GM23248 (cell line): ENCODE measurements at regions not wholly inside any gene's neighbourhood (a gene's known extent, or its start where the extent isn't known, plus 50 kb on each side); places are given as distances from the start of the nearest gene placed in this dataset.

ENCODE experiments used
- DNase-seq: peaks from one replicate; pipeline ENCODE4 v3.0.0-alpha.2; 2015
- H2AFZ ChIP-seq: fragments of 200-600 bp; sonication (generic); 2 replicates; pipeline ENCODE4 v1.6.1; 2016; ENCODE audit warnings: antibody characterized with exemption
- H3F3A ChIP-seq: fragments of 200-600 bp; sonication (generic); 2 replicates; pipeline ENCODE4 v1.6.1; 2016; ENCODE audit warnings: mild to moderate bottlenecking, antibody characterized with exemption, mixed run types; ENCODE audit not compliant: insufficient read depth
- H3K27ac ChIP-seq: fragments of 200-600 bp; sonication (generic); 2 replicates; pipeline ENCODE4 v1.5.1; 2016; ENCODE audit warnings: mild to moderate bottlenecking
- H3K27me3 ChIP-seq: fragments of 200-600 bp; sonication (generic); replicated peaks from 2 replicates; pipeline ENCODE4 v1.6.1; 2016; ENCODE audit warnings: mild to moderate bottlenecking; ENCODE audit not compliant: insufficient read depth
- H3K36me3 ChIP-seq: fragments of 200-600 bp; sonication (generic); 2 replicates; pipeline ENCODE4 v1.6.1; 2016; ENCODE audit warnings: low read depth, mild to moderate bottlenecking
- H3K4me1 ChIP-seq: fragments of 200-600 bp; sonication (generic); 2 replicates; pipeline ENCODE4 v1.6.1; 2016; ENCODE audit warnings: mild to moderate bottlenecking; ENCODE audit not compliant: insufficient read depth
- H3K4me2 ChIP-seq: fragments of 200-600 bp; sonication (generic); one replicate; pipeline ENCODE4 v1.6.1; 2016; ENCODE audit warnings: mild to moderate bottlenecking; ENCODE audit not compliant: unreplicated experiment
- H3K4me3 ChIP-seq: fragments of 200-600 bp; sonication (generic); 2 replicates; pipeline ENCODE4 v1.5.1; 2016; ENCODE audit warnings: mild to moderate bottlenecking
- H3K79me2 ChIP-seq: fragments of 200-600 bp; sonication (generic); 2 replicates; pipeline ENCODE4 v1.6.1; 2016; ENCODE audit warnings: mild to moderate bottlenecking; ENCODE audit not compliant: insufficient read depth
- H3K9ac ChIP-seq: fragments of 200-600 bp; sonication (generic); 2 replicates; pipeline ENCODE4 v1.6.1; 2016; ENCODE audit warnings: mild to moderate bottlenecking
- H3K9me2 ChIP-seq: fragments of 200-600 bp; sonication (generic); 2 replicates; pipeline ENCODE4 v1.6.1; 2016; ENCODE audit warnings: mixed run types, mild to moderate bottlenecking, moderate library complexity; ENCODE audit not compliant: insufficient read depth
- H3K9me3 ChIP-seq: fragments of 200-600 bp; sonication (generic); one replicate; pipeline ENCODE4 v1.6.1; 2017; ENCODE audit warnings: low read depth
- H4K20me1 ChIP-seq: fragments of 200-600 bp; sonication (generic); 2 replicates; pipeline ENCODE4 v1.6.0; 2016; ENCODE audit not compliant: insufficient read depth
- EZH2 ChIP-seq: fragments of 200-600 bp; sonication (generic); IDR thresholded peaks from 2 replicates; pipeline ENCODE4 v1.6.1; 2018; ENCODE audit warnings: antibody characterized with exemption, mild to moderate bottlenecking; ENCODE audit not compliant: insufficient read depth, poor library complexity, severe bottlenecking
- EZH2phosphoT487 ChIP-seq: fragments of 200-600 bp; sonication (generic); IDR thresholded peaks from 2 replicates; pipeline ENCODE4 v1.6.1; 2018; ENCODE audit warnings: antibody characterized with exemption, moderate library complexity, mild to moderate bottlenecking, low read depth; ENCODE audit not compliant: insufficient read depth
- WGBS, 2 experiments: methylation state at CpG; one replicate each; pipeline ENCODE4 v1.1.6; 2015 to 2017; ENCODE audit warnings: low lambda C conversion rate in 2 of 2, low coverage in 1 of 2; ENCODE audit errors: missing lambda C conversion rate in 2 of 2; 5-methylcytosine and 5-hydroxymethylcytosine counted together
- in situ Hi-C: fragments of 300-500 bp; cut with MboI; formaldehyde crosslinking; loops from 2 replicates; pipeline ENCODE4 v1.15.0; 2020

DNA sequence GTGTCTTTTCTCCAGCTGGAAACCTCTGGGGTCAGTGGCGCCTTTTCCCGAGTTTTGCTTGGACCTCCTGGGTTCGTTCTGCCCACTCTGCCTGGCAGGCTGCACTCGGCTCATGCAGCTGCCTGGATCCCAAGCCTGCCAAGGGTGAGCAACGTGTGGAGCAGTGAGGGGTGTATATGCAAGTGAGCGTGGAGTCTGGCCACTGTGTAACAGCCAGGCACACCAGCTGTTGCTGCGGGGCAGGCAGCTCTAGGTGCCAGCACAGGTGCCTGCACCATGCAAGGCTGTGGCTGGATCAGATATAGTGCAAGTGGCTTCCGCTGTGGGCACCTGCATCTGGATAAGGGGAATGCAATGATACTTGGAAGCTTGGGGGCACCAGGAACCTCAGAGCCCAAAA lies 699.4 kb downstream of the SLITRK1 start:
- no peaks in the 10 kb centered on the region for H3K9me3 ChIP-seq
- DNase-seq: no peak
- H3K27ac ChIP-seq: no peak overlapping the region
- H3K4me2 ChIP-seq: no peak overlapping the region
- TF ChIP-seq EZH2 (no peak), EZH2phosphoT487 (no peak)
- H3K4me3 ChIP-seq: no peak overlapping the region
- no peaks in the 10 kb centered on the region for H4K20me1 ChIP-seq
- H2AFZ ChIP-seq: no peak overlapping the region
- no peaks in the 10 kb centered on the region for H3K27me3 ChIP-seq
- 82 to 88% methylated on average over 8 of the region's 8 CpGs for WGBS, 2 experiments
- H3K4me1 ChIP-seq: peaks cover 11% of the 10 kb centered on the region; the same call in 1 of the 2 replicates
- in situ Hi-C loops: no loop called here
- no peaks in the 10 kb centered on the region for H3K36me3 ChIP-seq
- H3K79me2 ChIP-seq: no peaks in the 10 kb centered on the region
- H3K9me2 ChIP-seq: no peaks in the 10 kb centered on the region
- H3K9ac ChIP-seq: no peak overlapping the region
- H3F3A ChIP-seq: peaks cover 7% of the 10 kb centered on the region; the same call in 1 of the 2 replicates

DNA sequence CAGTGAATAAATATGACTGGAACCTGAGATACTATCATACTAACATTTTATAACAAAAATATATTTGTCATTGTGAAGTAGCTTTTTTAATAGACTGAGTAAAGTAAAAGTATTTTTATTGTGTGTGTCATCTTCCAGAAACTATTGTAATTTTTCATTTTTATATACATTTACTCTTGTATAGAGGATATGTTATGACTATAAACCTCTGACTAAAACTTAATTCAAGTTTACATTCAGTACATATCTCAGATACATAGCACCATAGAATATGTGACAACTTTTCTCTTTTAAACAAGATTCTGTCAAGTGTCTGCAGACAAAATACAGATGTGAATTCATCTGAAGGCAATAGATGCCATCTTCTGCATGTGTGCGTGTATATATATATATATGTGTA lies 704.3 kb downstream of the SLITRK1 start:
- no peak for DNase-seq
- WGBS, 2 experiments: 0% methylated on average over 1 of the region's 1 CpG
- H3K27me3 ChIP-seq: no peaks in the 10 kb centered on the region
- H3K4me1 ChIP-seq: no peaks in the 10 kb centered on the region
- no peaks in the 10 kb centered on the region for H3K79me2 ChIP-seq
- H3K9me3 ChIP-seq: no peaks in the 10 kb centered on the region
- in situ Hi-C loops: no loop called here
- H3K4me3 ChIP-seq: no peak overlapping the region
- H3K27ac ChIP-seq: no peak overlapping the region
- no peaks in the 10 kb centered on the region for H4K20me1 ChIP-seq
- no peak for TF ChIP-seq EZH2phosphoT487
- TF ChIP-seq EZH2: no peak
- no peaks in the 10 kb centered on the region for H3K9me2 ChIP-seq
- H3K4me2 ChIP-seq: no peak overlapping the region
- H2AFZ ChIP-seq: no peak overlapping the region
- H3K36me3 ChIP-seq: no peaks in the 10 kb centered on the region
- H3K9ac ChIP-seq: no peak overlapping the region
- no peaks in the 10 kb centered on the region for H3F3A ChIP-seq

DNA sequence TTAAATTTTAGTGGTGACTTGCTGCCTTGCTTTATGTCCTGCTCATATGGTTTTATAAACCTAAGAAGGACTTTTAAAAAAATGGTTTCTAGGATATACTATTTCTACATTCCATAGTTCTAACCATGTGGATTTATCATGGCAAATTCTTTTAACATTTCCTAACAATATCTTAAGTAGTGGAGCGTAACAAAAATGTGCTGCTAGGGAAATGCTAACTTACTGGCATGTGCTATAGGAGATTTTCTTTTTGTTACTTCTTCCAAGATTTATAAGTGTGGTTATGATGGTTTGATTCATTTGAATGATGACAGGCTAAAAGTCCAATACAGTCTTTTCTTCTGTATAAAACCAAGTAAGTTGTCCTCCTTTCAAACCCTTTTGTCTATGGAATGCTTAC lies 713.7 kb downstream of the SLITRK1 start:
- Histone ChIP-seq H4K20me1 (no peaks in the 10 kb centered on the region), H3K27ac (no peak overlapping the region), H3K9me3 (no peaks in the 10 kb centered on the region), H3K9ac (no peak overlapping the region), H3K4me1 (no peaks in the 10 kb centered on the region), H3K9me2 (no peaks in the 10 kb centered on the region), H3K36me3 (no peaks in the 10 kb centered on the region), H3K27me3 (no peaks in the 10 kb centered on the region), H3K4me2 (no peak overlapping the region), H3K79me2 (no peaks in the 10 kb centered on the region), H3F3A (no peaks in the 10 kb centered on the region), H3K4me3 (no peak overlapping the region), H2AFZ (no peak overlapping the region)
- in situ Hi-C loops: no loop called here
- no peak for TF ChIP-seq EZH2
- no peak for TF ChIP-seq EZH2phosphoT487
- 91% methylated on average over 1 of the region's 1 CpG for WGBS, 2 experiments
- no peak for DNase-seq

DNA sequence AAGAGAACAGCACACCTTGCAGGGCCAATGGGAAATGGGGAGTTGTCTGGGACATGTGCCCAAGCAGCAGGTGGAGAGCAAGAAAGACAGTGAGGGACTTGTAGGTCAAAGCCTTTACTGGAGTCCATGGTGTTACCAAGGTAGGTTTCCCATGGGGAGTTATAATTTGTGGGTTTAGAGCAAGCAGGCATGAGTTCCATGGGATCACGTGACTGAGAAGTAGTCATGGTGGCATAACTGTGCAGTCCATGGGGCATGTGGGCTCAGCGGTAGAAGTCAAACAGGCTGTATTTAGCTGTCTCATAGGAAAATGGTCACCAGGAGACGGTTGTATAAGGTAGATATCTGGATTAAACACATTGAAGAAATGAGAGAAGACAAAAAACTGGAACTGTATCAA lies 715.1 kb downstream of the SLITRK1 start:
- no peak for TF ChIP-seq EZH2
- no peak for TF ChIP-seq EZH2phosphoT487
- Histone ChIP-seq H3K9ac (no peak overlapping the region), H3K79me2 (no peaks in the 10 kb centered on the region), H2AFZ (no peak overlapping the region), H3K36me3 (no peaks in the 10 kb centered on the region), H4K20me1 (no peaks in the 10 kb centered on the region), H3K9me2 (no peaks in the 10 kb centered on the region), H3K9me3 (no peaks in the 10 kb centered on the region), H3K4me3 (no peak overlapping the region), H3K27me3 (no peaks in the 10 kb centered on the region), H3K27ac (no peak overlapping the region), H3K4me2 (no peak overlapping the region), H3K4me1 (no peaks in the 10 kb centered on the region), H3F3A (no peaks in the 10 kb centered on the region)
- no peak for DNase-seq
- WGBS, 2 experiments: 84 to 92% methylated on average over 3 of the region's 3 CpGs
- in situ Hi-C loops: no loop called here

DNA sequence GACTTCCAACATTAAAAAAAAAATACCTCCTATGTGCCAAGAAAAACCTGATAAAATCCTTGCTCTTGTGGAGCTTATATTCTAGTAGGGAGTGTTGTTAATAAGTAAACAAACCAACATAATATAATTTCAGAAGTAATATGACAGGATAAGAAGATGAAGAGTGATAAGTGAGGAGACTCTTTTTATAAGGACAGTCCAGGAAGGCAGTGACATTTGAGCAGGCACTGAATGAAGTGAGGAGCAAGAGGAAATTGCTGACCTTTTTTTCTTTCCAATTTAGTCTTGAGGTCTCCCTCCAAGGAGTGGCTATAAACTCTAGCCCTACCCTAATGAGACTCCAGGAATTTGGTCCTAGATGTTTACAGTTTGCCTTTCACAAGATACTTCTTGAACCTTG lies 715.7 kb downstream of the SLITRK1 start:
- no peak for DNase-seq
- Histone ChIP-seq H3K9me3 (no peaks in the 10 kb centered on the region), H3K9me2 (no peaks in the 10 kb centered on the region), H3K4me2 (no peak overlapping the region), H3K27ac (no peak overlapping the region), H2AFZ (no peak overlapping the region), H3K4me3 (no peak overlapping the region), H3K36me3 (no peaks in the 10 kb centered on the region), H3K4me1 (no peaks in the 10 kb centered on the region), H3K9ac (no peak overlapping the region), H3K79me2 (no peaks in the 10 kb centered on the region), H4K20me1 (no peaks in the 10 kb centered on the region), H3K27me3 (no peaks in the 10 kb centered on the region), H3F3A (no peaks in the 10 kb centered on the region)
- in situ Hi-C loops: no loop called here
- TF ChIP-seq EZH2: no peak
- no peak for TF ChIP-seq EZH2phosphoT487
